Kidney (tissue), 13 donors: ENCODE measurements at regions not wholly inside any gene's neighbourhood (a gene's known extent, or its start where the extent isn't known, plus 50 kb on each side); places are given as distances from the start of the nearest gene placed in this dataset. TPM values are rescaled to one million over a fixed set of nuclear protein-coding genes. Genes with fewer than 3 reads are reported as not detected.

ENCODE experiments used
- DNase-seq, 5 donors: peaks; one replicate each; pipeline ENCODE4 v3.0.0-alpha.2; 2013 to 2020
- FAIRE-seq: peaks from 2 replicates; lab custom pipeline; 2012; peaks lifted over from hg19 to GRCh38; lab: Jason Lieb, UNC
- H3K27ac ChIP-seq, 2 donors: one replicate each; pipeline ENCODE4 v1.7.0; 2013; ENCODE audit warnings: low read depth in 2 of 2, low read length in 2 of 2, inconsistent platforms in 1 of 2
- H3K27me3 ChIP-seq: one replicate; pipeline ENCODE4 v1.7.1; 2013; ENCODE audit warnings: low read length, inconsistent platforms; ENCODE audit not compliant: control insufficient read depth, insufficient read depth
- H3K36me3 ChIP-seq, 3 donors: one replicate each; pipeline versions ENCODE4 v1.7.0 to v1.7.1; 2013; ENCODE audit warnings: low read length in 3 of 3, control low read depth in 1 of 3, inconsistent platforms in 1 of 3; ENCODE audit not compliant: insufficient read depth in 3 of 3, control insufficient read depth in 2 of 3
- H3K4me1 ChIP-seq, 3 donors: one replicate each; pipeline versions ENCODE4 v1.7.0 to v1.7.1; 2013; ENCODE audit warnings: low read length in 3 of 3, inconsistent platforms in 1 of 3, low read depth in 1 of 3; ENCODE audit not compliant: control insufficient read depth in 2 of 3, insufficient read depth in 2 of 3
- H3K4me3 ChIP-seq, 3 donors: one replicate each; pipeline versions ENCODE4 v1.7.0 to v1.8.1; 2013; ENCODE audit warnings: low read length in 3 of 3, control low read depth in 1 of 3, inconsistent platforms in 1 of 3
- H3K9ac ChIP-seq, 3 donors: one replicate each; pipeline versions ENCODE4 v1.7.0 to v1.7.1; 2013; ENCODE audit warnings: low read length in 3 of 3, control low read depth in 1 of 3, inconsistent platforms in 1 of 3
- H3K9me3 ChIP-seq, 3 donors: one replicate each; pipeline versions ENCODE4 v1.7.0 to v1.7.1; 2013; ENCODE audit warnings: low read length in 3 of 3, control low read depth in 1 of 3, inconsistent platforms in 1 of 3; ENCODE audit not compliant: control insufficient read depth in 2 of 3, insufficient read depth in 1 of 3
- CTCF ChIP-seq: IDR thresholded peaks from 3 replicates; pipeline ENCODE4 v1.5.1; 2012; ENCODE audit warnings: mild to moderate bottlenecking, moderate library complexity, borderline replicate concordance; ENCODE audit not compliant: insufficient read depth; ENCODE audit errors: extremely low read depth
- intact Hi-C: fragments of 100-400 bp; cut with DNase I; formaldehyde crosslinking; loops from one replicate; pipeline ENCODE4 v1.11.1; 2022
- microRNA-seq: library from miRNA; unstranded; fragments of <30 nt; microRNA quantifications from one replicate; pipeline ENCODE4 v1.2.0, GENCODE V29; 2020
- donor health status: control.
- donor health status: control.
- donor health status: control.
- donor health status: control.
- donor health status: control.
- donor health status: DM: yes; HTN: yes; CAD: no.
- donor health status: Normal renal cell carcinoma (clear cell type).

GRCh38 chr1:34697818-34698217, 57.0 kb upstream of the GJB5 start:
- no peak for FAIRE-seq

GRCh38 chr1:34701326-34702060, 53.4 kb upstream of the GJB5 start:
- FAIRE-seq, result no peak
- H3K4me3 ChIP-seq, result no peak overlapping the region
- intact Hi-C loops, result no loop called here
- no peak overlapping the region for H3K9ac ChIP-seq
- no peak overlapping the region for H3K27ac ChIP-seq
- TF ChIP-seq CTCF, result no peak
- no peaks in the 10 kb centered on the region for H3K4me1 ChIP-seq
- H3K36me3 ChIP-seq, result no peaks in the 10 kb centered on the region
- no peaks in the 10 kb centered on the region for H3K9me3 ChIP-seq
- peaks cover 3% of the 10 kb centered on the region for H3K27me3 ChIP-seq
- DNase-seq, result peak in 2 of 5 donors; percentile 33 to 82

More at GRCh38 chr1:34697818-34698217, 57.0 kb upstream of the GJB5 start:
- Histone ChIP-seq H3K9ac (no peak overlapping the region), H3K4me3 (no peak overlapping the region), H3K9me3 (peaks cover 0 to 7% (median 0%) of the 10 kb centered on the region in 3 donors), H3K27me3 (no peaks in the 10 kb centered on the region), H3K27ac (no peak overlapping the region), H3K36me3 (no peaks in the 10 kb centered on the region), H3K4me1 (no peaks in the 10 kb centered on the region)
- intact Hi-C loops, result no loop called here
- TF ChIP-seq CTCF, result no peak
- DNase-seq, result peak in 2 of 5 donors; percentile 15 to 21

Small RNA genes in the stretch of these regions (microRNA-seq; reads per million reads assigned to microRNA genes)
- gene MIR552, result not detected
